Hematopoietic multipotent progenitor cell treated with erythropoietin and hydrocortisone succinate and interleukin-3 and kit ligand, for 15 days (in vitro differentiated cells): ENCODE measurements at regions not wholly inside any gene's neighbourhood (a gene's known extent, or its start where the extent isn't known, plus 50 kb on each side); places are given as distances from the start of the nearest gene placed in this dataset.
"Not testable (repeated sequence)": the region's sequence is repeated elsewhere in the genome, so short reads cannot be mapped to it uniquely, and the experiment has no call there.

Source experiments
- DNase-seq: peaks from one replicate; pipeline ENCODE4 v3.0.0-alpha.2; 2015; ENCODE audit warnings: low spot score

DNA sequence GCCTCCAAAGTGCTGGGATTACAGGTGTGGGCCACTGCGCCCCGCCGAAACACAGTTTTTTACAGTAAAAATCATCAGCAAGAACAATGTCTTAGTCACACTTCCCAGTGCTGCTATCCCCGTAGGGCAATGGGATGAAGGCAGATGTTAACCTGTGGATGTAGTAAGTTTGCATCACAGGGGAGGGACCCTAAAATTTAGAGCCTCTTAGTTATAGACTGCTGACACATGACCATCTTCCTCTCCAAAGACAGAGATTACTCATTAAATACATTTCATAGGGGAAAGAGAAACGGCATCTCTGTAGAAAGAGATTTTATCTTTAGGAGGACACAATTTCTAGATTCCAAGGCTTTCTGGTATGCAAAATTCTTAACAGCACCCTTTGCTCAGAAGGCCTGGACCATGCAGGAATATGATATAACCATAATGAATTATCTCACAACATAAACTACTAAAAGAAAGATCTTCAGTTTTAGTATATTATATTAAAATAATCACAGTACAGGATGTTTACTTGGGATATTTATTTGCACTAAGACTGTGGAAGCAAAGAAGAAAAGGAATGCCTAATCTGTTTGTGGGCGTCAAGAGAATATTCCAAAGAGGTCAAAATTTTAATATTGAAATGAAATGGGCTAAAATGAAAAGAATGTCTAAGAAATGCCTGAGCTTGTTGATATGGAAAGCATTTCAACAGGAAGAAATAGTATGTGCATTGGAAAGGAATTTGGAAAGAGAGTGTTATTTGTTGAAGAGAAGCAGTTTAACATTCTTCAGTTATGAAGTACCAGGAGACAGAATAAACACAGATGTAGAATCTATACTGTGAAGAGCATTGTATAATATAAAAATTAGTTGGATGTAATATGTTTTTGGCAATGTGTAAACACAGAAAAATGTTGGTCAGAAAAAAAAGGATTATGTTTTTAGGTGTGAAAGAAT lies 1228.3 kb upstream of the CHAC2 start:
- DNase-seq = no peak

DNA sequence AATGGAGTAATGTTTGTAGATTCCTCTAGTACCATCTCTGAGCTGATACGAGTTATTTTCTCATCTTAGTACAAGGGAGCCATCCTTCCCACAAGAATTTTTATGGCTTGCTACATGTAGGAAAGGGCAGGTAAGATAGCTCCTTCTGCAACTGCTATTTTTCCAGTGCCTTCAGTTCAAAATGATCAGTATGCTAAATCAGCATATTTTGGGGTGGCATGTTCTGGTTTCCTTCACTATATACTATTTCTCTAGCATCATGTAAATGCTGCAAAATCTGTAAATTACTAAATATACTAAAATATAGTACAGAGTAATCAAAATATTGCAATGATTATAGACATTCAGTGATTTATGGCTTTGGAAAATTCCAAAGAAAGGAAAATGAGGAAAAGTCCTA lies 1230.0 kb upstream of the CHAC2 start:
- no peak for DNase-seq

DNA sequence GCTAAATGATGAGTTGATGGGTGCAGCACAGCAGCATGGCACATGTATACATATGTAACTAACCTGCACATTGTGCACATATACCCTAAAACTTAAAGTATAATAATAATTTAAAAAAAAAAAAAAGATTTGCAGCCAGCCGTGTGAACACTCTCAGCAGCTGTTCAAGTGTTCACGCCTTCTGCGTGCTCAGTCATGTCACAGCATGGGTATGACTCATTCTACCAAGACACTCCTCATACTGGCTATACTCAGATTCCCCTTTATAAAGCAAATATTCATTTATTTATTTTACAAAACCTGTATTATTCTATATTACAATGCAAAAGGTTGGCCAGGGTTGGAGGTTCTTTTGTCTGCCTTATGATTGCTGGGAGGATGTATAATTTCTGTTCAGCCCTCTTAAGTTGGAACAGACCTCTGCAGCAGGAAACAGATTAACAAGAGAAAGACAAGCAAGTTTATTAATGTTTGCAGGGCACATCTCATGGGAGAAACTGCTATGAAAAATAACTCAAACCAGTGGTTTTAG lies 1230.6 kb upstream of the CHAC2 start:
- no peak for DNase-seq

DNA sequence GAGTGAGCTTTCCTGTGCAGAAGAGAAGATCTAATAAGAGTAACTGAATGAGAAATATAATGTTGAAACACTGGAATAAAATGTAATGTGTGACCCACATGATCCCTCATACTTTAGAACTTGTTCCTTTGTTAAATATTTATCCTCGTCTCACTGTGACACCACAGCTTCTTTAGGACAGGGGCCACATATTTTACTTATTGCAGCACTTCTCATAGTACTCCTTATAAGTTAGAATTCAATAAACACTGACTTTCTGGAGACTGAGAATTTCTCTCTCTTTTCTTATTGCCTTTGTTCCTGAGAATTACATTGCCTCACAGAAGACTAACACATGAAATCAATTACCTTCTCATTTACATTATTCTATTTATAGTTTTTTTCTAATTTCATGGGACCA lies 1234.6 kb upstream of the CHAC2 start:
- DNase-seq = no peak

- no peak for DNase-seq
These were observed 1240.9 kb upstream of the CHAC2 start for GRCh38 chr2:52526735-52527134.

GRCh38 chr2:52520644-52521043 lies 1247.0 kb upstream of the CHAC2 start:
- no peak for DNase-seq

DNA sequence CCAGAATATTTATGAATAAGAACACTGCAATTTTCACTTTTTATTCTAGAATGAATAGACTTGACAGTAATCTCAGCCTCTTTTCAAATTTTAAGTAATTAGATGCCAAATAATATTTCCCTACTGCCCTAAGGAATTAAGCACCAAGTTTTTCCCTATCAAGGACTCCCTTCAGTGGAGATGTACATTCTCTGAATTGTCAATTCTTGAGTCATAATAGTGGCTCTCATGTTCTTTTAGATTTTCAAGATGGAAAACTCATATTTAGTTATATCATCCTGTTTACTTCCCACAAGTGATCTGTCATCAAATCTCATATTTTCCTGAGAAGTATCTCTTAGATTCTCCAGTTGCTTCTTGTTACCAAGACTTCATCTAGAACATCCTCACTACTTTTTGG lies 1248.9 kb upstream of the CHAC2 start:
- DNase-seq = no peak

DNA sequence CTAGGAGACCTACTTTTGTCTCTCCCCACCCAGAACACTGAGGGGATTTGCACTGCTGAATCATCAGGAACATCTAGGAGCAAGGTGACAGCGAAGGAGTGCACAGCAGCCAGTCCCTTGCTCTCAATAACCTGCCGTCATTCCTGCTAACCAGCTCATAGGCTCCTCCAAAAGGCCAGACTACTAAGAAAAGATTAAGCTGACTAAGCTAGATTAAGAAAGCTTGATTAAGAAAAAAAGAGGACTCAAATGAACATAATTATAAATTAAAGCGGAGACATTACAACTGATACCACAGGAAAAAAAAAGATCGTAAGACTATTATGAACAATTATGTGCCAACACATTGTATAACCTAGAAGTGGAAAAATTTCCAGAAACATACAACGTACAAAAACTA lies 1254.8 kb upstream of the CHAC2 start:
- DNase-seq = no peak

- DNase-seq = no peak
These were observed 1257.2 kb upstream of the CHAC2 start for GRCh38 chr2:52510432-52510831.

DNA sequence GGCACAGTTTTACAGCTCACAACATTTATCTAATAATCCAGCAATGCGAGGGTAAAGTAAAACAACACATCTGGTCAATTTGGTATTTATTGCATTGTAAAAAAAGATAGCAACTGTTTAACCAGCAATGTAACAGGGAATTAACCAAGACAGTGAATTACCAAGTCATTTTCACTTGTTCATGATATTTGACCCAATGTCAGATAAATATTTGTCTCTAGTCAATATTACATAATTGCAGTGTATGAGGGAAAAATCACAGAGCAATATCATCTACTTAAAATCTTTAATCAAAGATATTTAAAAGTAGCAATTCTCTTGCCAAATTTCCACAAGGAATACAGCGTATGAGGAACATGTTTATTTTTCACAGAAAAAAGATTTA lies 1265.1 kb upstream of the CHAC2 start:
- DNase-seq = no peak

GRCh38 chr2:52501715-52502475 lies 1265.7 kb upstream of the CHAC2 start:
- no peak for DNase-seq

DNA sequence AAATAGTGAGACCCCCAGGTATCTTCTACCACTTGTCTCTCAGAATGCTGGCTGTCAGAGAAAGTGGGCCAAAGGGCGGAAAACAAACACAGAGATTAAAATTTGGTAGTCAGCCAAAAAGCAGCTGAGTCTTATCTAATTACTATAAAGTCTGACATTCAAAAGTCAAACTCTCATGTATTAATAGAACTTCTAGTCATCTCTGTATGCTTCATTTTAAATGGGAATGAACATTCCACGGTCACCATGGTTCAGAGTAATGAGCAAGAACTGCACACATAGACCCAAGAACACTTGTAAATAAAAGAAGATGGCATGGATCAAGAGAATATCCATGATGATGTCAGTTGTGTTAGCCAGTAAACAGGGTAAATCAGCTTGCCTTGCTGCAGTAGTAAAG lies 1267.0 kb upstream of the CHAC2 start:
- DNase-seq = no peak

DNA sequence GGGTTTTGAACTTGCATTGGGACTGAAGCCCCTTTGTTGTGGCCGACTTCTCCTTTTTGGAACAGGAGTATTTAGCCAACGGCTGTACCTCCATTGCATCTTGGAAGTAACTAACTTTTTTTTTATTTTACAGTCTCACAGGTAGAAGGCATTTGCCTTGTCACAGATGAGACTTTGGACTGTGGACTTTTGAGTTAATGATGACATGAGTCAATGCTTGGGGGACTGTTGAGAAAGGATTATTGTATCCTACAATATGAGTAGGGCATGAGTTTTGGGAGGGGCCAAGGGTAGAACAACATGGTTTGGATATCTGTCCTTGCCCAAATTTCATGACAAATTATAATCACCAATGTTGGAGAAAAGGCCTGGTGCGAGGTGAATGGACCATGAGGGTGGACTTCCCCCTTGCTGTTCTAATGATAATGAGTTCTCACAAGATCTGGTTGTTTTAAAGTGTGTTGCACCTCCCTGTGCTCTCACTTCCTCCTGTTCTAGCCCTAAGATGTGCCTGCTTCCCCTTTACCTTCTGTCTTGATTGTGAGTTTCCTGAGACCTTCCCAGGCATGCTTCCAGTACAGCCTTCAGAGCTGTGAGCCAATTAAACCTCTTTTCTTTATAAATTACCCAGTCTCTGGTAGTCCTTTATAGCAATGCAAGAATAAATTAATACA lies 1269.4 kb upstream of the CHAC2 start:
- no peak for DNase-seq

GRCh38 chr2:52495816-52496215 lies 1271.8 kb upstream of the CHAC2 start:
- DNase-seq = no peak

- DNase-seq = no peak
These were observed 1290.4 kb upstream of the CHAC2 start for GRCh38 chr2:52477166-52477565.

DNA sequence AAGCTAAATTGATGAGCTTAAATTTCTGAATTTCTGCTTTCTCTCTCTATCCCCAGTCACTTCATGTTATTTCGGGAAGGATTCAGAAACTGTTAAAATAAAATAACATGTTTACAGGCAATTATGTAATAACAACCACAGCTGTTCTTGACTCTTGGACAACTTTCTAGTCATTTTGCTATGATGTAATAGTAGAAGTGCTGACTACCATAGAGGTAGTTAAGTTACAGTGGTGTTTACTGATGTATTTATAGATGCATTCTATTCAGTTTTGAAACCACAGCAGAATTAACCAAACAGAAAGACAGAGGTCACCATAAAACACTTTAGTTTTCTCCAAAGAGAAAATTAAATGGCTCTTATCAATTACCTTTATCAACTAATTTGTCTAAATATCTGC lies 1292.0 kb upstream of the CHAC2 start:
- DNase-seq = no peak

DNA sequence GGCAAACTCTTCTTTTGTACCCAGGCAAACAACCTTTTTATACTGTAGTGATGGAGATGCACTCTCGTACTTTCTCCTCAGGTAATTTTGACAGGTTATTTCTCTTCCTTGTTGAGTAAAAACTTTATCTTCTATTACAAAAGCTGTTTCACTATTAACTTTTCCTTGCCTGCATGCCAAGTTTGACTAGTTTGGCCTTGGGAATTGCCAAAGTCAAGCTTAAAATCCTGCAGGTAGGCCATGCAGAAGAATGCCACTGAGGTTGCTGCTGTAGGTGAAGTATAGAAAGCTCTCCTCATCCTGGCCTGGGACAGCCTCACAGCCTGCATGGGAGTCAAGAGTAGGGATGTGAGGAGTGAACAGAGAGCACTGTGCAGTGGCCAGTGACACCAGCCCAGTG lies 1293.5 kb upstream of the CHAC2 start:
- no peak for DNase-seq

- DNase-seq = no peak
These were observed 1294.1 kb upstream of the CHAC2 start for GRCh38 chr2:52473526-52473925.

DNA sequence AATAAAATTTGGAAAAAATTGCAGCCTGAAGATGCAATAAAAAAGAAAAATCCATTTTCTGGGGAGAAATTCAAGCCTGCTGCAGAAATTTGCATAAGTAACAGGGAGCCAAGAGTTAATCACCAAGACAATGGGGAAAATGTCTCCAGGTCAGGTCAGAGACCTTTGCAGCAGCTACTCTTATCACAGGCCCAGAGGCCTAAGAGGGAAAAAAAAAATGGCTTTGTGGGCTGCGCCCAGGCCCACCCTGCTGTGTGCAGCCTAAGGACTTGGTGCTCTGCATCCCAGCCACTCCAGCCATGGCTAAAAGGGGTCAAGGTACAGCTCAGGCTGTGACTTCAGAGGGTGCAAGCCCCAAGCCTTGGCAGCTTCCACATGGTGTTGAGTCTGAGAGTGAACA lies 1297.1 kb upstream of the CHAC2 start:
- DNase-seq = not testable (repeated sequence)

GRCh38 chr2:52467189-52467588 lies 1300.4 kb upstream of the CHAC2 start:
- no peak for DNase-seq

GRCh38 chr2:52465287-52465686 lies 1302.3 kb upstream of the CHAC2 start:
- no peak for DNase-seq

- no peak for DNase-seq
These were observed 1304.1 kb upstream of the CHAC2 start for GRCh38 chr2:52463457-52463856.
